AG09319 (cell line): ENCODE measurements at regions not wholly inside any gene's neighbourhood (a gene's known extent, or its start where the extent isn't known, plus 50 kb on each side); places are given as distances from the start of the nearest gene placed in this dataset.

ENCODE experiments used
- DNase-seq: peaks from one replicate; pipeline ENCODE4 v3.0.0-alpha.2; 2010; ENCODE audit warnings: low read depth; ENCODE audit errors: extremely low read depth
- TF ChIP-seq, protein P1 (sequence below): IDR thresholded peaks from 2 replicates; pipeline ENCODE4 v1.5.1; 2011; ENCODE audit warnings: low read depth, mild to moderate bottlenecking, inconsistent platforms, low read length, moderate library complexity

DNA sequence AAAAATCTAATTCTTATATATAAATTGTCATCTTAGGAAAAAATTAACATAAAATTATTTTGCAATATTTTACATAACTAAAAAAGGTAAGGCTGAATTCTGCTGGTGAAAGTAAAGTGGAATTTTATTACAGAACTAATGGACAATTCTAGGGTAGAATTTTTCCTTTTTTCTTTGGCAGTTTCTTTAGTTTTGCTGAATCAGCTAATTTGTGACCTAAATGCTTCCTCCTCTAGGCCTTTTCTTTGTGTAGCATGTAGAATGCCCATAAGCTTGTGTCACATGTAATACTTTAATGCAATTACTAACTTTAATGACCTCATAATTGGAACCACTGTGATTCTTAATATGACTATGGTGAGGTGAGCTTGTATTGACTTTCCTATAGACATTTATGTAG lies 1378.4 kb upstream of the ADGRL4 start:
- no peak for DNase-seq
- TF ChIP-seq, protein P1, sequence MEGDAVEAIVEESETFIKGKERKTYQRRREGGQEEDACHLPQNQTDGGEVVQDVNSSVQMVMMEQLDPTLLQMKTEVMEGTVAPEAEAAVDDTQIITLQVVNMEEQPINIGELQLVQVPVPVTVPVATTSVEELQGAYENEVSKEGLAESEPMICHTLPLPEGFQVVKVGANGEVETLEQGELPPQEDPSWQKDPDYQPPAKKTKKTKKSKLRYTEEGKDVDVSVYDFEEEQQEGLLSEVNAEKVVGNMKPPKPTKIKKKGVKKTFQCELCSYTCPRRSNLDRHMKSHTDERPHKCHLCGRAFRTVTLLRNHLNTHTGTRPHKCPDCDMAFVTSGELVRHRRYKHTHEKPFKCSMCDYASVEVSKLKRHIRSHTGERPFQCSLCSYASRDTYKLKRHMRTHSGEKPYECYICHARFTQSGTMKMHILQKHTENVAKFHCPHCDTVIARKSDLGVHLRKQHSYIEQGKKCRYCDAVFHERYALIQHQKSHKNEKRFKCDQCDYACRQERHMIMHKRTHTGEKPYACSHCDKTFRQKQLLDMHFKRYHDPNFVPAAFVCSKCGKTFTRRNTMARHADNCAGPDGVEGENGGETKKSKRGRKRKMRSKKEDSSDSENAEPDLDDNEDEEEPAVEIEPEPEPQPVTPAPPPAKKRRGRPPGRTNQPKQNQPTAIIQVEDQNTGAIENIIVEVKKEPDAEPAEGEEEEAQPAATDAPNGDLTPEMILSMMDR = no peak

DNA sequence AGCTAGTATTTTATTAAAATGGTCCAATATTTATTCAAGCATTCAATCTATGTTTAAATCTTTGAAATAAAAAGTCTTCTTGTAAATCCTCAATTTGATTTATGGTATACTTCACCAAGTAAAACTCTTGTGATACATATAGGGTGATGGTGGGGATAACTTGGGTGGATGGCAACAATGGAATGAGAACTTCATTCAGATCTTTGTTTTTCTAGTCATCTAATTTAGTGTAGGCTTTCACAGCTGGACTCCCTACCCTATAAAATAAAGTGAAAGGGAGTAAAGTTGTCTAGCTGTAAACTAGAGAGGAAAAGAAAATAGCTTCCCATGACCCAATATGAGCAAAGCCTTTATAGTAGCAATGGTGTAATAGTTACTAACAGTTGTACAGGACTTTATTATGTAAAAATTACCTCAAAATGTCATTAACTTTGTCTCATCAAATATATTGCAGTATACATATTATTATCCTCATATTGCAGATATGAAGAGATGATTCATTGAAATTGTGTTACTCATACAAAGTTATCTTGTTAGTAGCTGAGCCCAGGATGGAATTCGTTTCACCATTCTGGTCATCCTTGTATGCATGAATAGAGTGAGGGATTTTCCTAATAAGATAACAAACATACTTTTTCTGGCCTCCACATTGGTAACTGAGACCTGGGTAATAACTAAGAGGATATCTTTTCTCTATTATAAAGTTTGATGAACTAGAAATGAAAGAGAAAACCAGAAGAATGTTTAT lies 1377.7 kb upstream of the ADGRL4 start:
- TF ChIP-seq, protein P1 = no peak
- DNase-seq = no peak

DNA sequence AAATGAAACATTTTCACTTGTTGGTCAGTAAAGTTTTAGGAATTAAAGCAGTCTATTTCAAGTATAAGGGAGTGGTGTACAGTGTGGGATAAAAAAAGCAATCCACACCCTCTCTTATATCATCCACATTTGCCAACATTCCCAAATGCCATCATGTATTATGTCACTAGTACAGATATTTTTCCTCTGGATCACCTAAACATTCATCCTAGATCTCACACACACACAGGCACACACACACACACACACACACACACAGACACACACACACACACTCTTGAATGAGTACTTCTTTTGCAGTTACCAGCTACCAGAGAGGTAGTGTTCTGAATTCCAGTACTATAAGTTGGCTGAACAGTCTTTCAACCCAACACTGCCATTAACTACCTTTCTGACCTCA lies 1369.1 kb upstream of the ADGRL4 start:
- DNase-seq = peak; percentile 19

DNA sequence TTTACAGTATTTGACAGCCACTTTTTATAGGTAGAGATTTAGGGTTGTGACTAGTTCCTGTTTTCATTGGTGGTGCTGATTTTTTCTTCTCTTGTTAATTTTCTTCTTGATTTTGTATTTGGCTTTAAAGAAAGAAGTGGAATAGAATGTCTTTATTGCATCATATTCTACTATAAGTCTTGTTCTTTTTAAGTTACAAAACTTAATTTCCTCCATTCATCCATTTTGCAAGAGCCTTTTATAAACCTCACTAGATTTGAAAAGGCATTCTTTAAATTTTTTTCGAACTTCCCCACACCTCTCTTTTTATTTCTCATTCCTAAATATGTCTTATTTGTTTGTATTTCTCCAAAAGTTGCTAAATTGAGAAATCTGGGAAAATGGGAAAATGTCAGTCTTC lies 1368.6 kb upstream of the ADGRL4 start:
- no peak for DNase-seq

More for the DNA sequence above, 1369.1 kb upstream of the ADGRL4 start:
- TF ChIP-seq, protein P1 = no peak

DNA sequence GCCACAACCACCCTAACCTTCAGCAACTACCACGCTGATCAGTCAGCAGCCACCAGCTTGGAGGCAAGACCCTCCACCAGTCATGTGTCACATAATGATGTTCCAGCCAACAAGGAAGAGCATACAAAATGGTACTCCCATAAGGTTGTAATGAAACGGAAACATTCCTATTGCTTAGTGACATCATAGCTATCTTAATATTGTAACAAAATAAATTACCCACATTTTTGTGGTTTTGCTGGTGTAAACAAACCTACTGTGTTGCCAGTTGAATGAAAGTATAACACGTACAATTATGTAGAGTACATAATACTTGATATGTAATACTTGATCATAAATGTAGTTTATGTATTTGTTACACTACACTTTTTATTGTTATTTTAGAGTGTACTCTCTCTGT lies 1363.2 kb upstream of the ADGRL4 start:
- no peak for DNase-seq
- TF ChIP-seq, protein P1 = no peak

More for the DNA sequence above, 1368.6 kb upstream of the ADGRL4 start:
- TF ChIP-seq, protein P1 = no peak

DNA sequence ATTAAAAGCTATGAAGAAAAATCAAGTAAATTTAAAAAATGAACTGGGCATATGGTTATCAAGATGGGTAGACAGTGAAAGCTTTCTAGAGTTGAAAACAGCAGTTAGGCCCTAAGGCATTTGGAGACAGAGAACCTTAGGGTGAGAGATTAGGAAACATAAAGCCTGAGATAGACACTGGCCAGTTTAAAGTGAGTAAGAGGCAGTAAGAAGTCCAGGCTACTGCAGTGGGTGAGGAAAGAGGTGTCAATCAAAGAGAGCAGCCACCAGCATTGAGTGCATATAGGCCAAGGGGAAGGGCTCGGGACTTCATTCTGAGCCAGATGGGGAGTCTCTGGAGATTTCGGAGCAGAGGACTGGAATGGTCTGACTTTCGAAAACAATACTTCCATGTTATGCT lies 1360.5 kb upstream of the ADGRL4 start:
- TF ChIP-seq, protein P1 = no peak
- DNase-seq = no peak

DNA sequence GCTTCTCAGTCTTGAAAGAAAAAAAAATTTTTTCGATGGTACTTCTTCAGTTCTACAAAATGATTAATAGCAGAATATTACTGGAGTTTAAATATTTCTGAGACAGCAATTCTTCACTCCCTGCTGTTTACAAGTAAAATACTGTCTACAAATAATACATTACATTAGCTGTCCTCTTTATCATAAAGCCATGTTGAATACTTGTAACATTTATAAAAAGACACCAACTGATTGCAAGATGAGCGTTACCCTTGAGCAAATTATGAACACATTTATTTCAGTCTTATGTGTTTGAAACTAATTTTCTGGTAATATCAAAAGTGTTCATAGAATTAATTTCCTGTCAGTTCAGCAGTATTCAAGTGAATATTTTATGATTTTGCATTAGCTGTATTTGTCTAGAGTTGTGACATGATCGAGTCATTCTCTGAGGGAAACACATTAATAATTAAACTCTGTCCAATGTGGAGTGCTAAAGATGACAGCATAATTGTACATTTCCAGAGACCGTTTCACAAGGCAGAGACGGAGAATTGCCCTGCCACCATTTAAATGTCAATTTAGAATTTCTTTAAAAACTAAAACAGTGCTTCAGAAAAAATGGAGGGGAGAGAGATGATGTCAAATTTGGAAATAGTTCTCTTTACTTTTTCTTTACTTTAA lies 1359.0 kb upstream of the ADGRL4 start:
- TF ChIP-seq, protein P1 = no peak
- DNase-seq = no peak
